SK-N-SH treated with all-trans-retinoic acid at 6 μM for 48 hours (cell line): ENCODE measurements at regions not wholly inside any gene's neighbourhood (a gene's known extent, or its start where the extent isn't known, plus 50 kb on each side); places are given as distances from the start of the nearest gene placed in this dataset.
A peak's percentile ranks its signal among the peaks of the same experiment; 100 is the strongest.

Experiments
- ATAC-seq: fragments of 200-7000 bp; cut with Tn5 transposase; 3 replicates; pipeline ENCODE4 v1.9.1; 2020; ENCODE audit warnings: mild to moderate bottlenecking, moderate library complexity
- ARNTL ChIP-seq: fragments of 450-650 bp; formaldehyde crosslinking; IDR thresholded peaks from 2 replicates; pipeline ENCODE4 v1.5.0; 2020; ENCODE audit warnings: low read depth, mild to moderate bottlenecking, moderate library complexity, borderline replicate concordance
- BACH2 ChIP-seq: fragments of 250-450 bp; sonication (Bioruptor Pico); IDR thresholded peaks from 2 replicates; pipeline ENCODE4 v1.9.0; 2021; ENCODE audit warnings: mild to moderate bottlenecking, borderline replicate concordance
- CSDC2 ChIP-seq: fragments of 250-450 bp; sonication (Bioruptor Pico); IDR thresholded peaks from 2 replicates; pipeline ENCODE4 v1.5.0; 2020; ENCODE audit warnings: mild to moderate bottlenecking, moderate library complexity
- ESRRG ChIP-seq: fragments of 250-450 bp; sonication (Bioruptor Pico); IDR thresholded peaks from 2 replicates; pipeline ENCODE4 v1.6.1; 2021; ENCODE audit warnings: mild to moderate bottlenecking
- GLIS3 ChIP-seq: fragments of 250-450 bp; sonication (Bioruptor Pico); IDR thresholded peaks from 2 replicates; pipeline ENCODE4 v1.5.0; 2020; ENCODE audit warnings: mild to moderate bottlenecking, moderate library complexity
- ISL1 ChIP-seq: fragments of 250-450 bp; sonication (Bioruptor Pico); IDR thresholded peaks from 2 replicates; pipeline ENCODE4 v2.1.2; 2022; ENCODE audit warnings: mild to moderate bottlenecking, moderate library complexity
- OSR1 ChIP-seq: fragments of 250-450 bp; sonication (Bioruptor Pico); IDR thresholded peaks from 2 replicates; pipeline ENCODE4 v1.8.0; 2022; ENCODE audit warnings: moderate library complexity, mild to moderate bottlenecking, inconsistent platforms
- PPARA ChIP-seq: fragments of 250-450 bp; sonication (Bioruptor Pico); IDR thresholded peaks from 2 replicates; pipeline ENCODE4 v1.5.0; 2020; ENCODE audit warnings: mild to moderate bottlenecking, borderline replicate concordance
- RARB ChIP-seq: fragments of 250-450 bp; sonication (Bioruptor Pico); IDR thresholded peaks from 2 replicates; pipeline ENCODE4 v1.8.0; 2021; ENCODE audit warnings: mild to moderate bottlenecking, moderate library complexity
- SNAI2 ChIP-seq: fragments of 250-450 bp; sonication (Bioruptor Pico); IDR thresholded peaks from 2 replicates; pipeline ENCODE4 v1.5.0; 2020; ENCODE audit warnings: mild to moderate bottlenecking, moderate library complexity
- TCF4 ChIP-seq: fragments of 250-450 bp; sonication (Bioruptor Pico); IDR thresholded peaks from 2 replicates; pipeline ENCODE4 v1.8.0; 2021; ENCODE audit warnings: mild to moderate bottlenecking, moderate library complexity, borderline replicate concordance
- TOX ChIP-seq: fragments of 250-450 bp; sonication (Bioruptor Pico); IDR thresholded peaks from 2 replicates; pipeline ENCODE4 v1.8.0; 2021; ENCODE audit warnings: mild to moderate bottlenecking, moderate library complexity, borderline replicate concordance
- ZC3H10 ChIP-seq: fragments of 250-450 bp; sonication (Bioruptor Pico); IDR thresholded peaks from 2 replicates; pipeline ENCODE4 v1.5.1; 2021; ENCODE audit warnings: mild to moderate bottlenecking, moderate library complexity
- ZFP3 ChIP-seq: fragments of 250-450 bp; sonication (Bioruptor Pico); IDR thresholded peaks from 2 replicates; pipeline ENCODE4 v1.5.0; 2020; ENCODE audit warnings: mild to moderate bottlenecking, moderate library complexity
- ZFP30 ChIP-seq: fragments of 450-650 bp; formaldehyde crosslinking; IDR thresholded peaks from 2 replicates; pipeline ENCODE4 v1.5.0; 2022; ENCODE audit warnings: mild to moderate bottlenecking, moderate library complexity
- ZNF565 ChIP-seq: fragments of 450-650 bp; formaldehyde crosslinking; conservative IDR thresholded peaks from 2 replicates; pipeline ENCODE4 v1.5.0; 2020; ENCODE audit warnings: low read depth, mild to moderate bottlenecking, moderate library complexity
- ZNF70 ChIP-seq: fragments of 450-650 bp; formaldehyde crosslinking; IDR thresholded peaks from 2 replicates; pipeline ENCODE4 v1.5.0; 2020; ENCODE audit warnings: mild to moderate bottlenecking, moderate library complexity
- ZNF8 ChIP-seq: fragments of 450-650 bp; formaldehyde crosslinking; IDR thresholded peaks from 2 replicates; pipeline ENCODE4 v1.5.0; 2020; ENCODE audit warnings: mild to moderate bottlenecking, moderate library complexity
- TF ChIP-seq, protein P1 (sequence below): fragments of 250-450 bp; sonication (Bioruptor Pico); IDR thresholded peaks from 2 replicates; pipeline ENCODE4 v1.5.0; 2020; ENCODE audit warnings: mild to moderate bottlenecking, moderate library complexity
- TF ChIP-seq, protein P2 (sequence below): fragments of 250-450 bp; sonication (Bioruptor Pico); IDR thresholded peaks from 2 replicates; pipeline ENCODE4 v1.5.1; 2021; ENCODE audit warnings: mild to moderate bottlenecking, moderate library complexity
- TF ChIP-seq, protein P3 (sequence below): fragments of 250-450 bp; sonication (Bioruptor Pico); IDR thresholded peaks from 2 replicates; pipeline ENCODE4 v1.8.0; 2021; ENCODE audit warnings: low read depth, mild to moderate bottlenecking, moderate library complexity, borderline replicate concordance
- TF ChIP-seq, protein P4 (sequence below): fragments of 250-450 bp; sonication (Bioruptor Pico); IDR thresholded peaks from 2 replicates; pipeline ENCODE4 v1.5.1; 2020; ENCODE audit warnings: low read depth, mild to moderate bottlenecking, moderate library complexity

DNA sequence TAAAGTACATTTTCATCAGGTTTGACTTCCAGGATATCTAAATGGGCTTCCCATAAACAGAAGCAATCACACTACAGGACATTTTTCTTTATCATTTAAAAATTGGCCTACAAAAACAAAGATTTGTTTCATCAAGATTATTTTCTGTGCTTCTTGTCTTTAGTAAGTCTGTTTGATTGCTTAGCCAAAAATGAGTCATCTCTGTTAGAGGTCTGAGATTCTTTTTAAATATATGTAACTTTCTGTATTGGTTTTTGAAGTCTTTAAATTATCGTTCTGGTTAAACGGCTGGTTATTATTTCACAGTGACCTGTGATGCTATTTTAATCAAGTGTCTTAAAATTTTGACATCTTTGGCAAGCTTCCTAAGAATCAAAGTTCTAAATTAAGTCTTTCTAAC is 62.7 kb downstream of the SLITRK1 start:
- TF ChIP-seq CSDC2 (no peak), PPARA (no peak)
- peak; percentile 30; the same call in 1 of the 3 replicates for ATAC-seq

DNA sequence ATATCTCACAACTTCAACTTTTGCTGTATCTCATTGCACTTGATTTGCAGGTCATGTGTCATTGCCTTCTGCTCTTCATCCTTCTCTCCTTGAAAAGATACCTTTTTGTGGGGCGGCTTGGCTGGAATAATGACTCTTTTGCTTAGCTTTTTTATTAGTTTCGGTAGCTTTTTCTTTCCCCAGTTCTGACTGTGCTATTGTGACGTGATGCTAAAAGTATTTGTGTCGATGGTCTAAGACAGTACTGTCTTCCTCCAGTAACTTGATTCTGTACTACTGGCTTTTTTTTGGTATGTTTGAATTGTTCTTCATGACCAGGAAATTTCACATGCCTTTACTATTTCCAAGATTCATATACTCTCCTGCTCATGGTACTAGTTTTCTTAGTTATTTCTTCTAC is 63.1 kb downstream of the SLITRK1 start:
- ATAC-seq = peak; percentile 79
- TF ChIP-seq GLIS3 (CRISPR knock-in tag) = no peak
- TF ChIP-seq ZNF70 (CRISPR knock-in tag) = no peak
- no peak for TF ChIP-seq ISL1 (CRISPR knock-in tag)
- no peak for TF ChIP-seq PPARA
- TF ChIP-seq, protein P1, sequence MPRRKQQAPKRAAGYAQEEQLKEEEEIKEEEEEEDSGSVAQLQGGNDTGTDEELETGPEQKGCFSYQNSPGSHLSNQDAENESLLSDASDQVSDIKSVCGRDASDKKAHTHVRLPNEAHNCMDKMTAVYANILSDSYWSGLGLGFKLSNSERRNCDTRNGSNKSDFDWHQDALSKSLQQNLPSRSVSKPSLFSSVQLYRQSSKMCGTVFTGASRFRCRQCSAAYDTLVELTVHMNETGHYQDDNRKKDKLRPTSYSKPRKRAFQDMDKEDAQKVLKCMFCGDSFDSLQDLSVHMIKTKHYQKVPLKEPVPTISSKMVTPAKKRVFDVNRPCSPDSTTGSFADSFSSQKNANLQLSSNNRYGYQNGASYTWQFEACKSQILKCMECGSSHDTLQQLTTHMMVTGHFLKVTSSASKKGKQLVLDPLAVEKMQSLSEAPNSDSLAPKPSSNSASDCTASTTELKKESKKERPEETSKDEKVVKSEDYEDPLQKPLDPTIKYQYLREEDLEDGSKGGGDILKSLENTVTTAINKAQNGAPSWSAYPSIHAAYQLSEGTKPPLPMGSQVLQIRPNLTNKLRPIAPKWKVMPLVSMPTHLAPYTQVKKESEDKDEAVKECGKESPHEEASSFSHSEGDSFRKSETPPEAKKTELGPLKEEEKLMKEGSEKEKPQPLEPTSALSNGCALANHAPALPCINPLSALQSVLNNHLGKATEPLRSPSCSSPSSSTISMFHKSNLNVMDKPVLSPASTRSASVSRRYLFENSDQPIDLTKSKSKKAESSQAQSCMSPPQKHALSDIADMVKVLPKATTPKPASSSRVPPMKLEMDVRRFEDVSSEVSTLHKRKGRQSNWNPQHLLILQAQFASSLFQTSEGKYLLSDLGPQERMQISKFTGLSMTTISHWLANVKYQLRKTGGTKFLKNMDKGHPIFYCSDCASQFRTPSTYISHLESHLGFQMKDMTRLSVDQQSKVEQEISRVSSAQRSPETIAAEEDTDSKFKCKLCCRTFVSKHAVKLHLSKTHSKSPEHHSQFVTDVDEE (CRISPR knock-in tag) = no peak
- no peak for TF ChIP-seq ZNF8 (CRISPR knock-in tag)
- no peak for TF ChIP-seq BACH2 (CRISPR knock-in tag)
- no peak for TF ChIP-seq ARNTL (CRISPR knock-in tag)

DNA sequence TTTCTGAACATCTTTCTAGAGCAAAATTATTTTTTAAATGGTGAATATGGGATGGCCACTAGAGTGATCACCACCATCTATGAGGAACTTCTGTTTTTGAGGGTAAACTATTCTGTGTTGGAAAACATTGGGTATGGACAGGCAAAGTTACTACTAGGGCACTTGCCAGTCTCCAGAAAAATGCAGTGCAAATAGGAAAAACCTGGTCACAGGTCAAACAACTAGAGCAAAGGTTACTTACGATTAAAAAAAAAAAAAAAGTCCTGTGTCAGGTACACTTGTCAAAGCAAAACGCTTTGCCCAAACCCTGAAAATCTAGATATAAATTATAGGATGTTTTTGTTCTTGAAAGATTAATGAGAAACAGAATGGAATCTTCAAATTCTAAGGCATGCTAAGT is 66.2 kb downstream of the SLITRK1 start:
- ATAC-seq = no peak
- TF ChIP-seq BACH2 (CRISPR knock-in tag) (no peak), ARNTL (CRISPR knock-in tag) (no peak), OSR1 (CRISPR knock-in tag) (no peak), TOX (CRISPR knock-in tag) (no peak)
- TF ChIP-seq, protein P2, sequence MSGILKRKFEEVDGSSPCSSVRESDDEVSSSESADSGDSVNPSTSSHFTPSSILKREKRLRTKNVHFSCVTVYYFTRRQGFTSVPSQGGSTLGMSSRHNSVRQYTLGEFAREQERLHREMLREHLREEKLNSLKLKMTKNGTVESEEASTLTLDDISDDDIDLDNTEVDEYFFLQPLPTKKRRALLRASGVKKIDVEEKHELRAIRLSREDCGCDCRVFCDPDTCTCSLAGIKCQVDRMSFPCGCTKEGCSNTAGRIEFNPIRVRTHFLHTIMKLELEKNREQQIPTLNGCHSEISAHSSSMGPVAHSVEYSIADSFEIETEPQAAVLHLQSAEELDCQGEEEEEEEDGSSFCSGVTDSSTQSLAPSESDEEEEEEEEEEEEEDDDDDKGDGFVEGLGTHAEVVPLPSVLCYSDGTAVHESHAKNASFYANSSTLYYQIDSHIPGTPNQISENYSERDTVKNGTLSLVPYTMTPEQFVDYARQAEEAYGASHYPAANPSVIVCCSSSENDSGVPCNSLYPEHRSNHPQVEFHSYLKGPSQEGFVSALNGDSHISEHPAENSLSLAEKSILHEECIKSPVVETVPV = no peak

DNA sequence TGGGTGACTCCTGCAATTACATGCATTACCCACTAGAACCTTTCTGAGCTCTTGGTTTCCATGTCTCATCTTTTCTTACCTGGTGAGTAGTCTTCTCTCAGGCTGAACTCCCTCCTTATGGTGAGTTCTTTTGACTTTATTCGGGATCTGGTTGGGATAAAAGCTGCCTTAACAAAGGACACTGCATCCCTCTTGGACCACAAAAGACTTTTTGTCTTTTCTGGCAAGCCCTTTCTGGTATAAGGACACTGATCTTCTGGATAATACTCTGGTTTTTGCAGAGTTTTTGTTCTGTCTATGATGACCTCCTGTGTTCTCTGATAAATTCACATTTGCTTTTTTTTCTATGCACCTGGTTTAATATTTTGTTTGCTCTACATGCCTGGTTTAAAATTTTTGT is 66.7 kb downstream of the SLITRK1 start:
- TF ChIP-seq, protein P3, sequence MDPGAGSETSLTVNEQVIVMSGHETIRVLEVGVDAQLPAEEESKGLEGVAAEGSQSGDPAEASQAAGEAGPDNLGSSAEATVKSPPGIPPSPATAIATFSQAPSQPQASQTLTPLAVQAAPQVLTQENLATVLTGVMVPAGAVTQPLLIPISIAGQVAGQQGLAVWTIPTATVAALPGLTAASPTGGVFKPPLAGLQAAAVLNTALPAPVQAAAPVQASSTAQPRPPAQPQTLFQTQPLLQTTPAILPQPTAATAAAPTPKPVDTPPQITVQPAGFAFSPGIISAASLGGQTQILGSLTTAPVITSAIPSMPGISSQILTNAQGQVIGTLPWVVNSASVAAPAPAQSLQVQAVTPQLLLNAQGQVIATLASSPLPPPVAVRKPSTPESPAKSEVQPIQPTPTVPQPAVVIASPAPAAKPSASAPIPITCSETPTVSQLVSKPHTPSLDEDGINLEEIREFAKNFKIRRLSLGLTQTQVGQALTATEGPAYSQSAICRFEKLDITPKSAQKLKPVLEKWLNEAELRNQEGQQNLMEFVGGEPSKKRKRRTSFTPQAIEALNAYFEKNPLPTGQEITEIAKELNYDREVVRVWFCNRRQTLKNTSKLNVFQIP (CRISPR knock-in tag) = no peak
- TF ChIP-seq, protein P4, sequence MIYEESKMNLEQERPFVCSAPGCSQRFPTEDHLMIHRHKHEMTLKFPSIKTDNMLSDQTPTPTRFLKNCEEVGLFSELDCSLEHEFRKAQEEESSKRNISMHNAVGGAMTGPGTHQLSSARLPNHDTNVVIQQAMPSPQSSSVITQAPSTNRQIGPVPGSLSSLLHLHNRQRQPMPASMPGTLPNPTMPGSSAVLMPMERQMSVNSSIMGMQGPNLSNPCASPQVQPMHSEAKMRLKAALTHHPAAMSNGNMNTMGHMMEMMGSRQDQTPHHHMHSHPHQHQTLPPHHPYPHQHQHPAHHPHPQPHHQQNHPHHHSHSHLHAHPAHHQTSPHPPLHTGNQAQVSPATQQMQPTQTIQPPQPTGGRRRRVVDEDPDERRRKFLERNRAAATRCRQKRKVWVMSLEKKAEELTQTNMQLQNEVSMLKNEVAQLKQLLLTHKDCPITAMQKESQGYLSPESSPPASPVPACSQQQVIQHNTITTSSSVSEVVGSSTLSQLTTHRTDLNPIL (CRISPR knock-in tag) = no peak
- TF ChIP-seq ZNF8 (CRISPR knock-in tag) (no peak), RARB (CRISPR knock-in tag) (no peak), SNAI2 (CRISPR knock-in tag) (no peak), PPARA (no peak), CSDC2 (no peak), ESRRG (CRISPR knock-in tag) (no peak), BACH2 (CRISPR knock-in tag) (no peak), ZFP30 (no peak), ZNF70 (CRISPR knock-in tag) (no peak), TCF4 (CRISPR knock-in tag) (no peak), OSR1 (CRISPR knock-in tag) (no peak), GLIS3 (CRISPR knock-in tag) (no peak), TOX (CRISPR knock-in tag) (no peak), ZC3H10 (CRISPR knock-in tag) (no peak), ZNF565 (no peak), ZFP3 (no peak)
- TF ChIP-seq, protein P2 = no peak
- TF ChIP-seq, protein P1 (CRISPR knock-in tag) = no peak
- TF ChIP-seq, all 23 proteins: peak for 0
- no peak for ATAC-seq
